ENCODE measurements at regions not wholly inside any gene's neighbourhood (a gene's known extent, or its start where the extent isn't known, plus 50 kb on each side); places are given as distances from the start of the nearest gene placed in this dataset.
"Not testable (repeated sequence)": the region's sequence is repeated elsewhere in the genome, so short reads cannot be mapped to it uniquely, and the experiment has no call there.

GRCh38 chr3:144552346-144553057 lies 580.9 kb downstream of the DIPK2A start:
- DNase-seq = no peak

- no peak for DNase-seq
Observed at GRCh38 chr3:144553301-144553700, 581.7 kb downstream of the DIPK2A start.

DNA sequence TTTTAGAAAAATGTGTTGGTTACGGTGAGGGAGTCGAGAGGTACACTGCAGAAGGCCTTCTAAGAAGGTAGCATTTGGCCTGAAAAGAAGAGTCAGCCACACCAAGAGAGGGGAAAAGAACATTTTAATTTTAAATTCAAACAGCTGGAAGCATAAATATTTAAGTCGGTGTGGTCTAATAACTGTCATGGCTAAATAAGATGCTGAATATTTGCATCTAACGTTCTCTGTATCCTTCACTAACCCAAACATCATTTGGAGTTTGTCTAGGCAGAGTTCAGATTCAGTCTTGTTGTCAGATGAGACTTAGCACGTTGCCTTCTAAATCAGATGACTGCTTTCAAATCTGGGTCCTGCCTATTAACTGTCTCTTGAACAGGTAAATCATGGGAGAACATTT lies 583.3 kb downstream of the DIPK2A start:
- DNase-seq = no peak

DNA sequence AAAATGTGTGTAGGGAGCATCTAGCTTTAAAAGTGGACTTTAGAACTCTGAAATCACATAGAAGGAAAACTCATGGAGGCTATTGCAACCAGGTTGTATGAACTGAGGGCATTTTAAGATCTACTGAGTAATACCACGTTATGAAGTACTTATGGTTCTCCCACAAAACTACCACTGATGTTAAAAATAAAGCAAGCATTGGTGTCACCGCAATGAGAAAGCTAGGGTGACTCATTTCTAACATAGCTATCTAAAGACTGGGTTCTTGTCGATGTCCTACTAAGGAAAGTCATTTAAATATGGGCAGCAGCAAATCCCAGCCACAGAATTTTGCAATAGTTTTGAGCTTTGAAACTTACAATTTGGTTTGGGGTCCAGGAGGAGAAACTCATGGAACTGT lies 584.8 kb downstream of the DIPK2A start:
- DNase-seq = no peak

GRCh38 chr3:144557515-144557914 lies 585.9 kb downstream of the DIPK2A start:
- no peak for DNase-seq

GRCh38 chr3:144564011-144564410 lies 592.4 kb downstream of the DIPK2A start:
- no peak for DNase-seq

DNA sequence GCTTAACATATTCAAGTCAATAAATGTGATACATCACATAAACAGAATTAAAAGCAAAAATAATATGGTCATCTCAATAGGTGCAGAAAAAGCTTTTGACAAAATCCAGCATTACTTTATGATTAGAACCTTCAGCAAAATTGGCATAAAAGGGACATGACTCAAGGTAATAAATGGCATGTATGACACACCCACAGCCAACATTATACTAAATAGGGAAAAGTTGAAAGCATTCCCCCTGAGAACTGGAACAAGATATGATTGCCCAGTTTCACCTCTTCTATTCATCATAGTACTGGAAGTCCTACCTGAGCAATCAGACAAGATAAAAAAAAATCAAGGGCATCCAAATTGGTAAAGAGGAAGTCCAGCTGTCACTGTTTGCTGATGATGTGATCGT lies 594.7 kb downstream of the DIPK2A start:
- DNase-seq = no peak

DNA sequence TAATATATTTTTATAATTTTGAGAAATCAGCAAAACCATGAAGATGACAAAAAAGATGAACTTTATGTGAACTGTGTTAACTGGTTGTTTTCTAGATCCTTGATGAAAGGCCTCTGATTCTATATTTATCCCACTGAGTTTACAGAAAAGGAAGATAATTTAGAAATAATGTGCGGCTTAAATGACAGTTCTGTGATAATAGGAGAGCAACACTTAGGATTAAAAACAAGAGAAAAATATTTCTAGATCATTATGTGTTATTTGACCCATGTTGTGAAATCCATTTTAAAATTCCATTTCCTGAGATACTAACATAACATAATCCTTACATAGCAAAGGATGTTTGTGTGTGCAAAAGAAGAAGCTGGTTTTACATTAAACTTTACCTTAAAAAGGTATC lies 598.0 kb downstream of the DIPK2A start:
- no peak for DNase-seq

DNA sequence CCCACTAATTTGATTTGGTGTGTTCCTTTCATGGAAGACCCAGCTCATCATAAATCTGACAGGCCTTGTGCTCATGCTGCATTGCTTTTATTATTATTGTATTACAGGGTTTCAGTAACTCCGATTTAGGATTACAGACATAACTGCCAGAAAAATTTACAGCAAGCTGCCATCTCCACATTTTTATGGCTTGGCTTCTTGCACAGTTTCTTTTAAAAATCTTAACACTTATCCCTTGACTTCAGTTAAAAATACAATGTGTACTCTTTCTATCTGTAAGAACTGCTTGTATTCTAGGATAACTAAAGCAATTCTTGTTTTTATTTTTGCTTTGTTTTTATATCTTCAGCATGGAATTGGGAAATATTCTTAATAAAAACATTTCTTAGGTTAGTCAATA lies 612.2 kb downstream of the DIPK2A start:
- DNase-seq = no peak

DNA sequence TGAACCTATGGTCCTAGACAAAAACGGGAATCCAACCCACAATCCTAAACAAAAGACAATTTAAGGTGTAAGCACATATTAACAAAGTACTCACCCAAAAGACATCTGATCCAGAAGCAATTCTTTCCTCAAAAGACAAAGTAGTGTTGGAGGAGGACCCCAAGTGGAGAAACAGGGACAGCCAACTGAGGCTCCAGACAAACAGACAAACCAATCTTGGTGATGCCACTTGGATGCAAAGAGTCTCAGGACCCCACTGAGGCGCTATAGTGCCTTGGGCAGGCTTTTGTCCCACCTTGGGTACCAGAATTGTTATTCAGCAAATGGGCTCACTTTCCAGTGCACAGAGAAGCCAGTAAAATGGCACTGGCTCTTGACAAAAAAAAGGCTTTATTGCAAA lies 613.8 kb downstream of the DIPK2A start:
- DNase-seq = no peak

- DNase-seq = no peak
Observed at GRCh38 chr3:144585953-144586352, 614.3 kb downstream of the DIPK2A start.

GRCh38 chr3:144586382-144586781 lies 614.8 kb downstream of the DIPK2A start:
- DNase-seq = no peak

- no peak for DNase-seq
Observed at GRCh38 chr3:144590854-144591253, 619.2 kb downstream of the DIPK2A start.

- DNase-seq = no peak
Observed at GRCh38 chr3:144593881-144594280, 622.3 kb downstream of the DIPK2A start.

DNA sequence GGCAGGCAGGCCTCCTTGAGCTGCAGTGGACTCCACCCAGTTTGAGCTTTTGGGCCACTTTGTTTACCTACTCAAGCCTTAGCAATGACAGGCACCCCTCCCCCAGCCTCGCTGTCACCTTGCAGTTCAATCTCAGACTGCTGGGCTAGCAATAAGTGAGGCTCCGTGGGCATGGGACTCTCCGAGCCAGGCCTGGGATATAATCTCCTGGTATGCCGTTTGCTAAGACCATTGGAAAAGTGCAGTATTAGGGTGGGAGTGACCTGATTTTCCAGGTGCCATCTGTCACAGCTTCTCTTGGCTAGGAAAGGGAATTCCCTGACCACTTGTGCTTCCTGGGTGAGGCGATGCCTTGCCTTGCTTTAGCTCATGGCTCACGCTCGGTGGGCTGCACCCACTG lies 648.6 kb downstream of the DIPK2A start:
- not testable (repeated sequence) for DNase-seq

DNA sequence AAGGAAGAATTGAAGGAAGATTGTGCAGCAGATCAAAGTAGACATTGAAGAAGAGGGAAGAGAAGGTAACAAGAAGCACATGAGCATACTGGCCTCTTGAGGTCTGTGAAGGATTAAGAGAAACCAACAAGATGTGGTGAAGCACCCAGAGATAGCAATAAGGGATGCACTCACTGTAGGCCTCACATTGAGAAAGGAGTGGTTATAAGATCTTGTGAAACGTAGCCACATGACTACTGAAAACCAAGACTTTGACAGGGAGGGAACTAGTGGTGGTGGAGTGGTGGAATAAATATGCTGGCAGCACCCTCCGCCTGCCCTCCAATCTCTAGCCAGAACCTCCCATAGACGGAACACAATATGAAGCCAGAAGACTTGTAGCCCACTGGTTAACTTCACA lies 651.2 kb downstream of the DIPK2A start:
- no peak for DNase-seq

- DNase-seq = no peak
Observed at GRCh38 chr3:144624656-144625055, 653.0 kb downstream of the DIPK2A start.

GRCh38 chr3:144626835-144627234 lies 655.2 kb downstream of the DIPK2A start:
- DNase-seq = no peak

DNA sequence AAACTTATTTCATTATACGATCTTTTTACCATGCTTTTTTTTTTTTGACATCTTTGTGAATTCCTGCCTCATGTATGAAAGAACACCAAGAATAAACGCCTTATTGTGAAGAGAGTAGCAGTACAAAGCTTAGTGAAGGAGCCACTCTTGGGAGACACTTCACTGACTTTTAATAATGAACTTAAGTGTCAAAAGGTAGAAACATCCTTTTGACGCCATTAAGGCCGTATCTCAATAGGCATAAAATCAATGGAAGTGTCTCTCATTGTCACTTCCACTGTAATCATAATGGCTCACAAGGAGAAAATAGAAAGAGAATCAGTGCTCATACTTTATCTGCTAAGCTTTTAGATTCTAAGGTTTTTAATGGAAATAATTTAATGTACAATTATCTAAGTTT lies 657.8 kb downstream of the DIPK2A start:
- DNase-seq = no peak

DNA sequence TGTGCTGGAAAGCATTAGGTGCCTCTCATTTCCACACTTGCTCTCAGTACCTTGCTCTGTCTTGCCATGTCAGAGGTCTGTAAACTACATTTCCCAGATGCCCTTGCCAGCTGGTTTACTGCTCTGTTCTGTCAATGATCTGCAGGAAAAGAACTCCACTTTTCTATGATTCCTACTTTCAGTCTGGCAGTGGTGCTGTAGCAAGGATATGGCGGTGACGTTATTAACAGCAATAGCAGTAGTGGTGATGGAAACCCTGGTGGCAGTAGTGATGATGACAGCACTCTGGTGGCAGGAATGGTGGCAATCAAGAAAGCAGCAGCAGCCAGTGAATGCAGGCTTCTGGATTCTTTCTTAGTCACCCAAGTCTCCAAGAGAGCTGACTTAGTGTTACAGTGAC lies 665.2 kb downstream of the DIPK2A start:
- DNase-seq = no peak

DNA sequence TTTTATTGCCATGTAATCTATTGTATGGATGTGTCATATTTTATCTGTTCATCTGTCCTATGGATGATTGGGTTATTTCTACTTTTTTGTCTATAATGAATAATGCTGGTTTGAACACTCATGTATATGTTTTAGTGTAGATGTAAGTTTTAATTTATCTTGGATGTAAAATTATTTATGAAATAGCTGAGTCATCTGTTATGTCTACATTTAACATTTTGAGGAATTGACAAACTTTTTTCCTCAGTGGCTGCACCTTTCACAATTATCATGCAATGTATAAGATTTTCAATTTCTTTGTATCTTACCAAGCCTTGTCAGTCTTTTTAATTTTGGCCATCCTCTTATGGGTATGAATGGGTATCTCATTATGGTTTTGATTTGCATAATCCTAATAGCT lies 666.4 kb downstream of the DIPK2A start:
- no peak for DNase-seq

DNA sequence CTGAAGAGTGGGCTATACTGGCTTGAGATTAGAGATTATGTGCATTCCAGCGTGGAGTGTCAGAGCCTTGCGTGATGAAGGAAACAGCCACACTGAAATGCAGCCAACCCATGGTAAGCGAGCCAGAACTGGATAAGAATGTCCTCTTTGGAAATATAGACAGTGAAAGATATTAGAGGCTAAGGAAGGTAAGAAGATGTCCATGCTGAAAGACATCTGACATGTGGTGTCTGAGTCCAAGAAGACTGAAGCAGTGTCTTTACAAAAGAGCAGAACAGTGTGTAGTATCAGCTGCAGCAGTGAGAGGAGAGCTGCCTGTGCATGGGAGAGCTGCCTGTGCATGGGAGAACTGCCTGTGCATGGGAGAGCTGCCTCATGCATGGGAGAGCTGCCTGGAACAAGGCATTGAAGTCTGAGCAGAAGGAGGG lies 672.2 kb downstream of the DIPK2A start:
- DNase-seq = no peak

- no peak for DNase-seq
Observed at GRCh38 chr3:144645300-144645699, 673.7 kb downstream of the DIPK2A start.

DNA sequence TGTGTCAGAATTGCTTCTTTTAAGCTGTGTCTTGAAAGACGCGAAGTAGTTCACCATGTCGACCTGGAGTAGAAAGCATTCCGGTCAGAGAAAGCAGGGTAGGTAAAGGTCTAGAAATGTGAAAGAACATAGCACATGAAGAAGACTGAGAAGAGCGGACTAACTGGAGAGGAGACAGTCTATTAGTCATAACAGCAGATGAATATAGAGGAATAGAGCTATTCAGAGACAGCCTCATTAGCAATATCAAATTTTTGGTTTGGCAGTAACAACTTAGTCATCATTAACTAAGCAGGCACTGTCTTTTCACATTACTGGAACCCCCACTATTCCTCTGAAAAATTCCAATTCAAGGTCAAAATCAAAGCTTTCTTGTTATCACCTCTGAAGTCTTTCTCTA lies 678.8 kb downstream of the DIPK2A start:
- DNase-seq = no peak

- no peak for DNase-seq
Observed at GRCh38 chr3:144652573-144652972, 681.0 kb downstream of the DIPK2A start.

- DNase-seq = no peak
Observed at GRCh38 chr3:144655423-144655822, 683.8 kb downstream of the DIPK2A start.
